ENCODE measurements at regions not wholly inside any gene's neighbourhood (a gene's known extent, or its start where the extent isn't known, plus 50 kb on each side); places are given as distances from the start of the nearest gene placed in this dataset.

- Mint-ChIP-seq H3K4me1 (no peaks in the 10 kb centered on the region), H3K4me3 (no peak overlapping the region)
Measured at GRCh38 chr4:43987331-43987944, 461.2 kb downstream of the KCTD8 start.

GRCh38 chr4:43990551-43990950, 458.1 kb downstream of the KCTD8 start:
- DNase-seq: no peak
- no peak for ATAC-seq
- H3K27ac Mint-ChIP-seq: no peak overlapping the region
- ChIA-PET POLR2A (no interaction called here), CTCF (interaction anchor here (0.6 kb wide), 1 partner anchor 1658 kb away, joined by 3 read pairs; no protein-coding TSS in a partner anchor)
- no peak overlapping the region for H3K4me3 Mint-ChIP-seq
- intact Hi-C loops (cut with DNase I, micrococcal nuclease): no loop called here
- H3K4me1 Mint-ChIP-seq: no peaks in the 10 kb centered on the region
- H3K9me3 Mint-ChIP-seq (ENCODE audit: low read depth): peaks cover 2% of the 10 kb centered on the region
- H3K27me3 Mint-ChIP-seq: no peaks in the 10 kb centered on the region
- no peaks in the 10 kb centered on the region for H3K36me3 Mint-ChIP-seq (ENCODE audit: low read depth)

More at GRCh38 chr4:43987331-43987944, 461.2 kb downstream of the KCTD8 start:
- intact Hi-C loops (cut with DNase I, micrococcal nuclease): no loop called here
- POLR2A ChIA-PET: no interaction called here
- CTCF ChIA-PET: no interaction called here
- peaks cover 4% of the 10 kb centered on the region for H3K9me3 Mint-ChIP-seq (ENCODE audit: low read depth)
- H3K36me3 Mint-ChIP-seq (ENCODE audit: low read depth): no peaks in the 10 kb centered on the region
- no peak for ATAC-seq
- DNase-seq: no peak
- H3K27ac Mint-ChIP-seq: no peak overlapping the region
- H3K27me3 Mint-ChIP-seq: no peaks in the 10 kb centered on the region

GRCh38 chr4:43990963-43991362, 457.6 kb downstream of the KCTD8 start:
- CTCF ChIA-PET: interaction anchor here (0.6 kb wide), 2 partner anchors 1045 to 1658 kb away, joined by 3 to 5 read pairs; no protein-coding TSS in a partner anchor
- POLR2A ChIA-PET: no interaction called here
- ATAC-seq (no peak), DNase-seq (no peak)
- H3K27ac Mint-ChIP-seq: no peak overlapping the region
- H3K4me1 Mint-ChIP-seq: no peaks in the 10 kb centered on the region
- H3K36me3 Mint-ChIP-seq (ENCODE audit: low read depth): no peaks in the 10 kb centered on the region
- H3K4me3 Mint-ChIP-seq: no peak overlapping the region
- intact Hi-C loops (cut with DNase I, micrococcal nuclease): no loop called here
- H3K27me3 Mint-ChIP-seq: no peaks in the 10 kb centered on the region
- peaks cover 2% of the 10 kb centered on the region for H3K9me3 Mint-ChIP-seq (ENCODE audit: low read depth)

GRCh38 chr4:43992552-43992951, 456.1 kb downstream of the KCTD8 start:
- intact Hi-C loops (cut with DNase I, micrococcal nuclease): no loop called here
- no peak overlapping the region for H3K27ac Mint-ChIP-seq
- ChIA-PET POLR2A (no interaction called here), CTCF (no interaction called here)
- DNase-seq (no peak), ATAC-seq (no peak)
- no peaks in the 10 kb centered on the region for H3K36me3 Mint-ChIP-seq (ENCODE audit: low read depth)
- no peaks in the 10 kb centered on the region for H3K27me3 Mint-ChIP-seq
- H3K9me3 Mint-ChIP-seq (ENCODE audit: low read depth): no peaks in the 10 kb centered on the region
- no peak overlapping the region for H3K4me3 Mint-ChIP-seq
- H3K4me1 Mint-ChIP-seq: no peaks in the 10 kb centered on the region

- CTCF ChIA-PET: interaction anchor here (0.7 kb wide), 1 partner anchor 386 kb away, joined by 3 read pairs; no protein-coding TSS in a partner anchor
Measured at GRCh38 chr4:43993196-43993902, 455.3 kb downstream of the KCTD8 start.

GRCh38 chr4:43999669-44000068, 448.9 kb downstream of the KCTD8 start:
- CTCF ChIA-PET: no interaction called here
- no peaks in the 10 kb centered on the region for H3K4me1 Mint-ChIP-seq
- no peak overlapping the region for H3K4me3 Mint-ChIP-seq
- intact Hi-C loops (cut with DNase I, micrococcal nuclease): no loop called here
- no peak overlapping the region for H3K27ac Mint-ChIP-seq
- ATAC-seq: no peak
- no peaks in the 10 kb centered on the region for H3K27me3 Mint-ChIP-seq
- POLR2A ChIA-PET: no interaction called here
- DNase-seq: no peak
- H3K36me3 Mint-ChIP-seq (ENCODE audit: low read depth): no peaks in the 10 kb centered on the region
- H3K9me3 Mint-ChIP-seq (ENCODE audit: low read depth): no peaks in the 10 kb centered on the region

More at GRCh38 chr4:43993196-43993902, 455.3 kb downstream of the KCTD8 start:
- Mint-ChIP-seq H3K36me3 (ENCODE audit: low read depth) (no peaks in the 10 kb centered on the region), H3K27me3 (no peaks in the 10 kb centered on the region), H3K27ac (no peak overlapping the region), H3K4me3 (no peak overlapping the region), H3K9me3 (ENCODE audit: low read depth) (no peaks in the 10 kb centered on the region), H3K4me1 (no peaks in the 10 kb centered on the region)
- POLR2A ChIA-PET: no interaction called here
- ATAC-seq: no peak
- intact Hi-C loops (cut with DNase I, micrococcal nuclease): no loop called here
- DNase-seq: no peak

- no peak for ATAC-seq
- Mint-ChIP-seq H3K4me3 (no peak overlapping the region), H3K9me3 (ENCODE audit: low read depth) (no peaks in the 10 kb centered on the region), H3K27me3 (no peaks in the 10 kb centered on the region), H3K4me1 (no peaks in the 10 kb centered on the region), H3K36me3 (ENCODE audit: low read depth) (no peaks in the 10 kb centered on the region), H3K27ac (no peak overlapping the region)
- POLR2A ChIA-PET: no interaction called here
- CTCF ChIA-PET: no interaction called here
- intact Hi-C loops (cut with DNase I, micrococcal nuclease): no loop called here
- DNase-seq: no peak
Measured at GRCh38 chr4:44002368-44002767, 446.2 kb downstream of the KCTD8 start.

- ATAC-seq: no peak
- H3K4me3 Mint-ChIP-seq: no peak overlapping the region
- POLR2A ChIA-PET: no interaction called here
- no peaks in the 10 kb centered on the region for H3K27me3 Mint-ChIP-seq
- no peaks in the 10 kb centered on the region for H3K36me3 Mint-ChIP-seq (ENCODE audit: low read depth)
- CTCF ChIA-PET: no interaction called here
- H3K27ac Mint-ChIP-seq: no peak overlapping the region
- DNase-seq: no peak
- intact Hi-C loops (cut with DNase I, micrococcal nuclease): no loop called here
- no peaks in the 10 kb centered on the region for H3K9me3 Mint-ChIP-seq (ENCODE audit: low read depth)
- no peaks in the 10 kb centered on the region for H3K4me1 Mint-ChIP-seq
Measured at GRCh38 chr4:44016570-44017421, 431.8 kb downstream of the KCTD8 start.

- intact Hi-C loops (cut with DNase I, micrococcal nuclease): no loop called here
- CTCF ChIA-PET: no interaction called here
- Mint-ChIP-seq H3K4me3 (no peak overlapping the region), H3K4me1 (no peaks in the 10 kb centered on the region), H3K27ac (no peak overlapping the region), H3K27me3 (no peaks in the 10 kb centered on the region), H3K9me3 (ENCODE audit: low read depth) (no peaks in the 10 kb centered on the region), H3K36me3 (ENCODE audit: low read depth) (no peaks in the 10 kb centered on the region)
- DNase-seq (no peak), ATAC-seq (no peak)
- POLR2A ChIA-PET: no interaction called here
Measured at GRCh38 chr4:44017422-44017739, 431.2 kb downstream of the KCTD8 start.

- H3K9me3 Mint-ChIP-seq (ENCODE audit: low read depth): no peaks in the 10 kb centered on the region
- CTCF ChIA-PET: no interaction called here
Measured at GRCh38 chr4:44019721-44020120, 428.9 kb downstream of the KCTD8 start.

GRCh38 chr4:44025376-44026020, 423.1 kb downstream of the KCTD8 start:
- DNase-seq: no peak
- ChIA-PET CTCF (no interaction called here), POLR2A (no interaction called here)
- intact Hi-C loops (cut with DNase I, micrococcal nuclease): no loop called here
- H3K4me3 Mint-ChIP-seq: no peak overlapping the region
- no peaks in the 10 kb centered on the region for H3K36me3 Mint-ChIP-seq (ENCODE audit: low read depth)
- H3K27me3 Mint-ChIP-seq: no peaks in the 10 kb centered on the region
- no peak overlapping the region for H3K27ac Mint-ChIP-seq
- no peaks in the 10 kb centered on the region for H3K4me1 Mint-ChIP-seq
- ATAC-seq: no peak
- H3K9me3 Mint-ChIP-seq (ENCODE audit: low read depth): peaks cover 4% of the 10 kb centered on the region

More at GRCh38 chr4:44019721-44020120, 428.9 kb downstream of the KCTD8 start:
- Mint-ChIP-seq H3K27ac (no peak overlapping the region), H3K36me3 (ENCODE audit: low read depth) (no peaks in the 10 kb centered on the region), H3K4me1 (no peaks in the 10 kb centered on the region), H3K27me3 (no peaks in the 10 kb centered on the region), H3K4me3 (no peak overlapping the region)
- POLR2A ChIA-PET: no interaction called here
- ATAC-seq (no peak), DNase-seq (no peak)
- intact Hi-C loops (cut with DNase I, micrococcal nuclease): no loop called here

All from activated CD4-positive, alpha-beta T cell treated with anti-CD3 and anti-CD28 coated beads for 36 hours (primary cell).